ENCODE measurements at regions not wholly inside any gene's neighbourhood (a gene's known extent, or its start where the extent isn't known, plus 50 kb on each side); places are given as distances from the start of the nearest gene placed in this dataset.

DNA sequence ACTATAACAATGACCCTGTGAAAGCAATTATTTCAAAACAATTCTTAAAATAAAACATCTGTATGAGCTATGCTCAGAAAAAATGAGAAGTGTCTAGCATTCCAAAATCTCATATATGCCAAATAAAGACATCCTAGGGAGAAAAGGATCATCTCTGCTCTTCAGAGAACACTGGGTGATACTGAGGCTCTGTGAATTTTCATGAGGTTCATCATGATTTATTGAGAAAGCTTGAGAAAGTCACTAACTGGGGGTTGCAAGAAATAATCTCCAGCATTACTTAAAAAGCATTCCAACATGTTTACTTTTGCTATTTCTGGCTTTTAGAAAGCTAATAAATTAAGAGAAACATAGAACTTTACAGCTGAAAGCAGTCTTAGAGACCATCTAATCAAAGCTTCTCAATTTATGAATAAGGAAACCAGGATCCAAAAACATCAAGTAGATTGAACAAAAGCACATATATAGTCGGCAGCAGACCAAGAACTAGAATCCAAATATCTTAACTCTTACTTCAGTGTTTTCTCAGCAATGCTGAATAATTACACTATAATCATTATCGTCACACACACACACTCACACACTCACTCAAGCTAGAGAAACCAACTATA lies 372.8 kb downstream of the NR2F1-AS1 start:
- Histone ChIP-seq H3K27me3 (ENCODE audit: control insufficient read depth, insufficient read depth, low read length) (no peaks in the 10 kb centered on the region), H3K36me3 (ENCODE audit: control insufficient read depth, insufficient read depth, low read length) (no peaks in the 10 kb centered on the region), H3K4me3 (ENCODE audit: low read depth, low read length) (no peak overlapping the region)
- peak; percentile 74 for DNase-seq (ENCODE audit: low read depth)
- ChIA-PET POLR2A (interaction anchor here (0.5 to 0.6 kb wide), 2 partner anchors 191 to 879 kb away, joined by 3 to 4 read pairs; no protein-coding TSS in a partner anchor), CTCF (interaction anchor here (0.6 to 1.5 kb wide), 4 partner anchors 12 to 246 kb away, joined by 3 to 4 read pairs (median 4); no protein-coding TSS in a partner anchor)
- TF ChIP-seq, protein P1, sequence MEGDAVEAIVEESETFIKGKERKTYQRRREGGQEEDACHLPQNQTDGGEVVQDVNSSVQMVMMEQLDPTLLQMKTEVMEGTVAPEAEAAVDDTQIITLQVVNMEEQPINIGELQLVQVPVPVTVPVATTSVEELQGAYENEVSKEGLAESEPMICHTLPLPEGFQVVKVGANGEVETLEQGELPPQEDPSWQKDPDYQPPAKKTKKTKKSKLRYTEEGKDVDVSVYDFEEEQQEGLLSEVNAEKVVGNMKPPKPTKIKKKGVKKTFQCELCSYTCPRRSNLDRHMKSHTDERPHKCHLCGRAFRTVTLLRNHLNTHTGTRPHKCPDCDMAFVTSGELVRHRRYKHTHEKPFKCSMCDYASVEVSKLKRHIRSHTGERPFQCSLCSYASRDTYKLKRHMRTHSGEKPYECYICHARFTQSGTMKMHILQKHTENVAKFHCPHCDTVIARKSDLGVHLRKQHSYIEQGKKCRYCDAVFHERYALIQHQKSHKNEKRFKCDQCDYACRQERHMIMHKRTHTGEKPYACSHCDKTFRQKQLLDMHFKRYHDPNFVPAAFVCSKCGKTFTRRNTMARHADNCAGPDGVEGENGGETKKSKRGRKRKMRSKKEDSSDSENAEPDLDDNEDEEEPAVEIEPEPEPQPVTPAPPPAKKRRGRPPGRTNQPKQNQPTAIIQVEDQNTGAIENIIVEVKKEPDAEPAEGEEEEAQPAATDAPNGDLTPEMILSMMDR (IDR thresholded peaks at IDR 0.05; ENCODE audit: insufficient read depth, low read depth, low read length) = no peak

DNA sequence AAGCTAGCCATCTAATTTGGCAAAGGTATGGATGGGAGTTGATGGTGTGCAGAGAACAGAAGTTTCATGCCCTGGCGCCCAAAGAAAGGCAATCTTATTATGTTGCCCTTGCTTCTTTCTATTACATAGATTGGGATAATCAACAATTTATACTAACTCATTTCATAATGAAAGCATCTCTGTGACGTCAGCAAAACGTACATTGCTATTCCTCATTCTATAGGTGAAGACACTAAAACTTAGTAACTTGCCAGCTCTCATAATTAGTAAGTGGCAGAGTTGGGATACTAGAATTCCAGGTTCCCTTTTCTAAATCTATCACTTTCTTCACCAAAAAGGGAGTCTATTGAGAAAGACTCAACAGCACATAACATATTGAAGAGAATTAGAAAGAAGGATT lies 374.8 kb downstream of the NR2F1-AS1 start:
- Histone ChIP-seq H3K36me3 (ENCODE audit: control insufficient read depth, insufficient read depth, low read length) (no peaks in the 10 kb centered on the region), H3K4me3 (ENCODE audit: low read depth, low read length) (no peak overlapping the region), H3K27me3 (ENCODE audit: control insufficient read depth, insufficient read depth, low read length) (no peaks in the 10 kb centered on the region)
- ChIA-PET CTCF (interaction anchor here (1.2 kb wide), 1 partner anchor 12 kb away, joined by 3 read pairs; no protein-coding TSS in a partner anchor), POLR2A (interaction anchor here (0.7 kb wide), 1 partner anchor 20 kb away, joined by 3 read pairs; no protein-coding TSS in a partner anchor)
- DNase-seq (ENCODE audit: low read depth) = no peak
- TF ChIP-seq, protein P1 (IDR thresholded peaks at IDR 0.05; ENCODE audit: insufficient read depth, low read depth, low read length) = no peak

- no peak overlapping the region for H3K4me3 ChIP-seq (ENCODE audit: low read depth, low read length)
- no peaks in the 10 kb centered on the region for H3K36me3 ChIP-seq (ENCODE audit: control insufficient read depth, insufficient read depth, low read length)
- no peaks in the 10 kb centered on the region for H3K27me3 ChIP-seq (ENCODE audit: control insufficient read depth, insufficient read depth, low read length)
- POLR2A ChIA-PET = no interaction called here
- no peak for DNase-seq (ENCODE audit: low read depth)
- CTCF ChIA-PET = no interaction called here
- TF ChIP-seq, protein P1 (IDR thresholded peaks at IDR 0.05; ENCODE audit: insufficient read depth, low read depth, low read length) = no peak
Observed at GRCh38 chr5:93201061-93201460, 380.0 kb downstream of the NR2F1-AS1 start.

DNA sequence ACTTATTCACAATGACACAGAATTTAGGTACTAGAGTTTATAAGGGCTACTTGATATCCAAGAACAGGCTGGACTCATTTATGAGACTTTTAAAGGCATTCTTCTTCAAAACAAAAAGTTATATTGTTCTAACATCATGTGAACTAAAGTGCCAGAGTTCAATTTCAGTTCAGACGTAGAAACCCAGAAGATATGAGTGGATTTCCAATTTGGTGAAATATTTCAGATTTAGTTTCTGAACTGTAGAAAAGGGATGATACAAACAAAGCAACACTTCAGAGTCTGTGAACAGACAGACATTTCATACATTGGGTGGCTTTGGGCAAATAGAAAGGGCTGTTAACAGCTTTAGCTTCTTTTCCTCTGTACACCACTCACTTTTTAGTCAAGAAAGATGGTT lies 384.0 kb downstream of the NR2F1-AS1 start:
- POLR2A ChIA-PET = no interaction called here
- no peak for DNase-seq (ENCODE audit: low read depth)
- Histone ChIP-seq H3K27me3 (ENCODE audit: control insufficient read depth, insufficient read depth, low read length) (no peaks in the 10 kb centered on the region), H3K36me3 (ENCODE audit: control insufficient read depth, insufficient read depth, low read length) (no peaks in the 10 kb centered on the region), H3K4me3 (ENCODE audit: low read depth, low read length) (no peak overlapping the region)
- CTCF ChIA-PET = no interaction called here
- TF ChIP-seq, protein P1 (IDR thresholded peaks at IDR 0.05; ENCODE audit: insufficient read depth, low read depth, low read length) = no peak

- H3K36me3 ChIP-seq (ENCODE audit: control insufficient read depth, insufficient read depth, low read length) = no peaks in the 10 kb centered on the region
- DNase-seq (ENCODE audit: low read depth) = no peak
- CTCF ChIA-PET = interaction anchor here (0.6 to 1.4 kb wide), 3 partner anchors 9 to 25 kb away, joined by 3 to 8 read pairs (median 3); no protein-coding TSS in a partner anchor
- H3K27me3 ChIP-seq (ENCODE audit: control insufficient read depth, insufficient read depth, low read length) = no peaks in the 10 kb centered on the region
- no peak overlapping the region for H3K4me3 ChIP-seq (ENCODE audit: low read depth, low read length)
- TF ChIP-seq, protein P1 (IDR thresholded peaks at IDR 0.05; ENCODE audit: insufficient read depth, low read depth, low read length) = no peak
- POLR2A ChIA-PET = no interaction called here
Observed at GRCh38 chr5:93193431-93194347, 387.3 kb downstream of the NR2F1-AS1 start.
